ENCODE measurements at regions not wholly inside any gene's neighbourhood (a gene's known extent, or its start where the extent isn't known, plus 50 kb on each side); places are given as distances from the start of the nearest gene placed in this dataset.
"Not testable (repeated sequence)": the region's sequence is repeated elsewhere in the genome, so short reads cannot be mapped to it uniquely, and the experiment has no call there.

GRCh38 chr3:22007368-22007767 is 256.4 kb upstream of the ZNF385D start:
- Histone ChIP-seq H3K27ac (no peak overlapping the region), H3K4me3 (no peak overlapping the region), H3K36me3 (no peaks in the 10 kb centered on the region), H3K9me3 (no peaks in the 10 kb centered on the region), H3K4me1 (no peaks in the 10 kb centered on the region), H3K27me3 (no peaks in the 10 kb centered on the region)
- TF ChIP-seq POLR2AphosphoS5 (IDR thresholded peaks at IDR 0.05) (no peak), POLR2A (IDR thresholded peaks at IDR 0.05) (no peak), EP300 (IDR thresholded peaks at IDR 0.05) (no peak), CTCF (IDR thresholded peaks at IDR 0.05) (no peak)
- WGBS, 2 donors (ENCODE audit: low coverage in 1 of 2): 87 to 89% methylated on average over 2 of the region's 2 CpGs
- no peak for ATAC-seq

- Histone ChIP-seq H3K27ac (no peak overlapping the region), H3K36me3 (no peaks in the 10 kb centered on the region), H3K9me3 (no peaks in the 10 kb centered on the region), H3K27me3 (no peaks in the 10 kb centered on the region), H3K4me3 (no peak overlapping the region), H3K4me1 (no peaks in the 10 kb centered on the region)
- no peak for TF ChIP-seq POLR2A (IDR thresholded peaks at IDR 0.05)
- TF ChIP-seq POLR2AphosphoS5 (IDR thresholded peaks at IDR 0.05): no peak
- TF ChIP-seq CTCF (IDR thresholded peaks at IDR 0.05): no peak
- TF ChIP-seq EP300 (IDR thresholded peaks at IDR 0.05): no peak
- WGBS, 2 donors (ENCODE audit: low coverage in 1 of 2): 91 to 94% methylated on average over 2 of the region's 2 CpGs
- ATAC-seq: no peak
These were observed 260.0 kb upstream of the ZNF385D start for GRCh38 chr3:22010997-22011396.

- Histone ChIP-seq H3K4me3 (no peak overlapping the region), H3K4me1 (no peaks in the 10 kb centered on the region), H3K36me3 (no peaks in the 10 kb centered on the region), H3K27me3 (no peaks in the 10 kb centered on the region), H3K27ac (no peak overlapping the region), H3K9me3 (no peaks in the 10 kb centered on the region)
- no peak for TF ChIP-seq POLR2AphosphoS5 (IDR thresholded peaks at IDR 0.05)
- TF ChIP-seq CTCF (IDR thresholded peaks at IDR 0.05): no peak
- TF ChIP-seq EP300 (IDR thresholded peaks at IDR 0.05): no peak
- TF ChIP-seq POLR2A (IDR thresholded peaks at IDR 0.05): no peak
- ATAC-seq: no peak
These were observed 261.5 kb upstream of the ZNF385D start for GRCh38 chr3:22012471-22012870.

- Histone ChIP-seq H3K27ac (no peak overlapping the region), H3K4me3 (no peak overlapping the region), H3K4me1 (no peaks in the 10 kb centered on the region), H3K27me3 (no peaks in the 10 kb centered on the region), H3K9me3 (no peaks in the 10 kb centered on the region), H3K36me3 (no peaks in the 10 kb centered on the region)
- no peak for ATAC-seq
- TF ChIP-seq POLR2A (IDR thresholded peaks at IDR 0.05): no peak
- no peak for TF ChIP-seq CTCF (IDR thresholded peaks at IDR 0.05)
- TF ChIP-seq EP300 (IDR thresholded peaks at IDR 0.05): no peak
- TF ChIP-seq POLR2AphosphoS5 (IDR thresholded peaks at IDR 0.05): no peak
- 83 to 88% methylated on average over 1 of the region's 1 CpG for WGBS, 2 donors (ENCODE audit: low coverage in 1 of 2)
These were observed 262.6 kb upstream of the ZNF385D start for GRCh38 chr3:22013641-22014040.

- Histone ChIP-seq H3K36me3 (no peaks in the 10 kb centered on the region), H3K27ac (no peak overlapping the region), H3K9me3 (no peaks in the 10 kb centered on the region), H3K27me3 (no peaks in the 10 kb centered on the region), H3K4me1 (no peaks in the 10 kb centered on the region), H3K4me3 (no peak overlapping the region)
- WGBS, 2 donors (ENCODE audit: low coverage in 1 of 2): 73 to 79% methylated on average over 3 of the region's 4 CpGs
- TF ChIP-seq POLR2A (IDR thresholded peaks at IDR 0.05): no peak
- TF ChIP-seq EP300 (IDR thresholded peaks at IDR 0.05): no peak
- no peak for TF ChIP-seq POLR2AphosphoS5 (IDR thresholded peaks at IDR 0.05)
- no peak for TF ChIP-seq CTCF (IDR thresholded peaks at IDR 0.05)
- no peak for ATAC-seq
These were observed 265.2 kb upstream of the ZNF385D start for GRCh38 chr3:22016197-22016596.

- H3K36me3 ChIP-seq, H3K4me1 ChIP-seq, H3K27ac ChIP-seq, H3K27me3 ChIP-seq, ATAC-seq, H3K4me3 ChIP-seq, H3K9me3 ChIP-seq: not testable (repeated sequence)
- 92 to 98% methylated on average over 5 of the region's 5 CpGs for WGBS, 2 donors (ENCODE audit: low coverage in 1 of 2)
These were observed 273.6 kb upstream of the ZNF385D start for GRCh38 chr3:22024638-22025037.

All from gastroesophageal sphincter (tissue), 4 donors.